Tongue (tissue), 1 donor: ENCODE measurements at regions not wholly inside any gene's neighbourhood (a gene's known extent, or its start where the extent isn't known, plus 50 kb on each side); places are given as distances from the start of the nearest gene placed in this dataset.
"Not testable (repeated sequence)": the region's sequence is repeated elsewhere in the genome, so short reads cannot be mapped to it uniquely, and the experiment has no call there.

ENCODE experiments used
- DNase-seq: peaks from one replicate; pipeline ENCODE4 v3.0.0-alpha.2; 2015

- DNase-seq, result no peak
Measured at GRCh38 chrX:34716302-34716701, 59.2 kb upstream of the TMEM47 start.

DNA sequence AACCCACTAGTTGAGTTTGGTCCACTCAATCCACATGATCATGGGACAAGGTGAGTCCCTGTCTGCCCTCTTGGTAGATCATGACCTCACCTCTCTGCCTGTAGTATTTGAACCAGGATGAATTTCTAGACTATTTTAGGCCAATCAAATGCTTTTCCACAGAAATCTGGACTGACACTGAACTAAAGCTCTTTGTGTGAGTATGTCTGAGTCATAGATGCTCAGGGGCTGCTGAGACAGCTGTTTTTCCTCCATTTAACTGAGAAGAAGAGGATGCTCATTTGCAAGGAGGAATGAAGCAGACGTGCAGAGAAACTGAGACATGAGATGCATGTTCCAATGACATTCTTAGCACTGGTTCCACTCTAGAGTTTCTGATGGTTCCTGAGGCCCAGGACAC, 77.3 kb upstream of the TMEM47 start:
- DNase-seq, result no peak

- no peak for DNase-seq
Measured at GRCh38 chrX:34744521-34744920, 87.4 kb upstream of the TMEM47 start.

DNA sequence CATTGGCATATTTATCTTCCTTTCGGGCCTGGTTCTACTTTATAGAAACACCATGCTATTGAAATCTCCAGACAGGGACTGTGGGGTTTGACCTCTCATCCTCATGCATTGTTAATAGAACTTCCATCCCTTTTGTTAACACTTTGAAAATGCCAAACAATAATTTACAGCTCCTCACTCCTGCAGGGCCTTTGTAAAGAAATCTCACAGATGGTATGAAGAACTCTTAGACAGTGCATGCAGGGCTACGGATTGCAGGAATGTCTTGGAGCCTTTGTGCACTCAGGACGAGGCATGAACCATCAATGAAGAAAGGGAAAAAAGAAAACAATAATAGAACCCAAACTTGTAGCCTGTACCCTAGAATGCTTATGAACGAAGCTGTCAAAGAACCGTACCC, 92.8 kb upstream of the TMEM47 start:
- DNase-seq, result no peak

- DNase-seq, result no peak
Measured at GRCh38 chrX:34764852-34765361, 107.8 kb upstream of the TMEM47 start.

GRCh38 chrX:34768290-34768689, 111.2 kb upstream of the TMEM47 start:
- DNase-seq, result no peak

- no peak for DNase-seq
Measured at GRCh38 chrX:34770511-34770910, 113.4 kb upstream of the TMEM47 start.

- DNase-seq, result no peak
Measured at GRCh38 chrX:34778916-34779315, 121.8 kb upstream of the TMEM47 start.

DNA sequence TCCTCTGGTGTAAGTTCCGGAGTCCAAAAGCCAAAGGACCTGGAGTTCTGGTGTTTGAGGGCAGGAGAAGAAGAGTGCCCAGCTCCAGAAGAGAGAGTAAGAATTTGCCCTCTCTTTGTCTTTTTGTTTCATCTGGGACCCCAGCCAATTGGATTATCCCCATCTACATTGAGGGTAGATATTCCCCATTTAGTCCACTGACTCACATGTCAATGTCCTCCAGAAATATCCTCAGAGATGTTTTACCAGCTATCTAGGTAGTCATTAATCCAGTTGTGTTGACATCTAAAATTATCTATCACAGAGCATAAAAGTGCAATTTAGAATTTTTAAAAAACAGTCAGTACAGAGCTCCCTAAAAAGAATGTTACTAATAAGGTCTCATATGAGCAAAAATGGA, 132.9 kb upstream of the TMEM47 start:
- no peak for DNase-seq

GRCh38 chrX:34805951-34806350, 136.6 kb upstream of the FAM47B start:
- DNase-seq, result no peak

GRCh38 chrX:34809096-34809495, 133.5 kb upstream of the FAM47B start:
- no peak for DNase-seq

DNA sequence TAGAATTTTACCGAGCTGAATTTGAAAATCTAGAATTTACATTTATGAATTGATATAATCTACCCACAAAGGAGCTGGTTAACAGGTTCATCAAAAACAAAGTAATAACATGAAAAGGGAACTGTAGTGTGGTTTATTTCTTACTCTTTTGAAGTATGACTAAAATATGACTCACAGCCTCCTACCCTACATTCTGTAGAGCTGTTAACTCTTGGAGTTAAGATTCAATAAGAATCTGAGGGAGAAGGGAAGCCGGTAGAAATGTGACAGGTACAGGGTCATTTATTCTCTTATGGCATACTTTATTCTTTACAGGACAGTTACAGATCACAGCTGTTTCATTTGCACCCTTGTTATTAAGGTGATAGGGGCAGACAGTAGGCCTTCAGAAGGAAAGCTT, 132.2 kb upstream of the FAM47B start:
- no peak for DNase-seq

GRCh38 chrX:34810916-34811315, 131.7 kb upstream of the FAM47B start:
- DNase-seq, result peak; percentile 65

DNA sequence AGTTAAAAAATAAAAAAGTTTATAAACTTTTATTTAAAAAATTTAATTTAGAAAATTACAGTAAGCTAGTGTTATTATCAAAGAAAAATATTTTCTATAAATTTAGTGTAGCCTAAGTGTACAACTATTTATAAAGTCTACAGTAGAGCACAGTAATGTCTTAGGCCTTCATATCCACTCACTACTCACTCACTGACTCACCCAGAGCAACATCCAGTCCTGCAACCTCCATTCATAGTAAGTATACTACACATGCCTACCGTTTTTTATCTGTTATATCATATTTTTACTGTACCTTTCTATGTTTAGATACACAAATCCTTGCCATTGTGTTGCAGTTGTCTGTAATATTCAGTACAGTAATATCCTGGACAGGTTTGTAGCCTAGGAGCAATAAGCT, 129.0 kb upstream of the FAM47B start:
- no peak for DNase-seq

DNA sequence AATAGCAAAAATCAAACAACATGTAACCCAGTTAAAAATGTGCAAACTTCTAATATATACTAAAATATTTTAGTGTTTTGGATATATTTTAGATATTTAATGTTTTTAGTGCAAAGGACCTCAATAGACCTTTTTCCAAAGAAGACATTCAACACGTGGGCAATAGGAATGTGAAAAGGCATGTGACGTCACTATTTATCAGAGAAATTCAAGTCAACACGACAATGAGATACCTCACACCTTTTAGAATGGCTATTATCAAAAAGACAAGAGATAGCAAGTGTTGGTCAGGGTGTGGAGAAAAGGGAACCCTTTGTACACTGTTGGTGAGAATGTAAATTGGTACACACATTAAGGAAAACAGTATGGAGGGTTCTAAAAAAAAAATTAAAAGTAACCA, 115.6 kb upstream of the FAM47B start:
- no peak for DNase-seq

GRCh38 chrX:34839451-34839850, 103.1 kb upstream of the FAM47B start:
- no peak for DNase-seq

- DNase-seq, result not testable (repeated sequence)
Measured at GRCh38 chrX:34841205-34841604, 101.4 kb upstream of the FAM47B start.

DNA sequence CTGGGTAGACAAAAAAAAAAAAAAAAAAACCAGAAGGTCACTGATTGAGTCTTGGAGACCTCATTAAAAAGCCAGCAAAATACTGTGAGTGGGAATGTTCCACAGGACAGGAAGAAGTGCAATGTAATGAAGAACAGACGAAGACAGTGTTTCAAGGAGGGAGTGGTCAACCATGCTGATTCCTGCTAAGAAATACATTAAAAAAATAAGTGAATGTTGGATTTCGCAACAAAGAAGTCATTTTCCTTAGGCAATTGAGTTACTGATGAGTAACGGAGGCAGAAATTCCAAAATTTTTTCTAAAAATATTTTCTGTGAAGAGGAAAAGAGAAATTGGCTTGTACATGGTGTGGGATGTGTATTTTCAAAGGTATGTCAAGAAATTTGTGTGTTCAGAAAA, 94.3 kb upstream of the FAM47B start:
- no peak for DNase-seq

DNA sequence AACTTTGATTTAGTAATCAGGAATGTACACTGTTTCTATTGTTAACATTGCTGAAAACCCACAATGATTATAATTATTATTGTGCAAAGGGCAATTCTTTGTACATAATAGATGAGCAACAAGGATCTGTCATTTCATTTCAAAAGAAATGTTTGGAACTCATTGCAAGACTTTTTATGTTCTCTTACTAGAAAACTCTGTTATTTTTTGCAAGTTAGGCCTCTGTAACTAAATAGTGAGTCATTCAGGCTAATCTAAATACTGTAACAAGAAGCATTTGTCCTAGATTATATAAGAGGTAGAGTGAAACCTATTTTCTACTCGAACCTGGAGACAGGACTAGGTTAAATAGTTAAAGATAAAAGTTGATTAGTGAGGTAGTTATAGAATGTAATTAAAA, 93.2 kb upstream of the FAM47B start:
- no peak for DNase-seq

DNA sequence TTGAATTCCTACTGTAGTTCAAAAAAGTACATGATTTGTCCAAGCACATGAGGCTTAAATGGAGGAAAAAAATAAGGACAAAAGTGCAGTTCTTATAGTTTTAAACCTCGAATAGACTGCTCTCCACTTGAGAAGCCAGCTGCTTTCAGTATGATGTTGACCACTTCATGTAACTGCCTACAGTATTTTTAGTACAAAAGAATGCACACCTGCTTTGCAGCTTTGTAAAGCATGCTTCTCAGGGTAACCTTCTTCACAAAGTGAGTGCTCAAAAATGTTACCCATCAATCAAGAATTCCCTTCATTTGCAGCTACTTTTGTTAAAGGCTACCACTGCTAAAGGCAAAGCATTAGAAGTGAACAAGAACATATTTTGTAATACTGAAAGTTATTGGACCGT, 83.4 kb upstream of the FAM47B start:
- peak; percentile 28 for DNase-seq

DNA sequence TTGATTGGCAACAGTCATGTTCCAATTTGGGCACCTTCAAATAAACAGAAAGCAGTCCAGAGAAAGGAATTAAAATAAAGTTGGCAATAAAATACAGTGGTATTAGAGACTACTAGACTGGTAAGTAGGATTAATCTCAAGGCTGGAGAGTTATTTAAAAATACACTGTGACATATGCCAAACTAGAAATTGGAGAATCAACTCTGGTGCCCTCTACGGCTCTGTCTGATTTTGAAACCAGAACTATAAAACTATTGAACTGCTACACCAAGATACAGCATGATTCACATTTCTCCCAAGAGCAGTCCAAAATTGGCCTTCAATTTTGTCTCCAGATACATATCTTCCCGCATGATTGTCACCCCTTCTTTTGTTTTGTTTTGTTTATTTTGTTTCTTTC, 78.7 kb upstream of the FAM47B start:
- peak; percentile 41 for DNase-seq

DNA sequence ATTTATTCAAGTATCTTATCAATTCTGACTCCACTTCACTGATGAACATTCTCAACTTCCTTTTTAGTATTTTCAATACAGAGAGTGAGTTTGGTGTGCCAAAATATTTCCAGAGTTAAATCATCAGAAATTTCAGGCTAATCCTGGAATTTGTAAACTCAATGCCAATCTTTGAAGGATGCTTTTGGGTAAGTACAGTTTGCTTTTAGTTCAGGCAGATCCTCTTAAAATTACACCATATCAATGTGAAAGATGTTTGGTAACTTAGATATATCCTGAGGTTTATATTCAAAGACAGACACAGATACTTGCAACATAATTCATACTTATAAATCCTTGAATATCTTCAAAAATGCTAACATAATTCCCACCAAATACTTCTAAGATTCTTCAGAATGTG, 76.0 kb upstream of the FAM47B start:
- DNase-seq, result no peak

GRCh38 chrX:34868633-34869032, 74.0 kb upstream of the FAM47B start:
- no peak for DNase-seq

- no peak for DNase-seq
Measured at GRCh38 chrX:34873500-34874225, 68.9 kb upstream of the FAM47B start.

DNA sequence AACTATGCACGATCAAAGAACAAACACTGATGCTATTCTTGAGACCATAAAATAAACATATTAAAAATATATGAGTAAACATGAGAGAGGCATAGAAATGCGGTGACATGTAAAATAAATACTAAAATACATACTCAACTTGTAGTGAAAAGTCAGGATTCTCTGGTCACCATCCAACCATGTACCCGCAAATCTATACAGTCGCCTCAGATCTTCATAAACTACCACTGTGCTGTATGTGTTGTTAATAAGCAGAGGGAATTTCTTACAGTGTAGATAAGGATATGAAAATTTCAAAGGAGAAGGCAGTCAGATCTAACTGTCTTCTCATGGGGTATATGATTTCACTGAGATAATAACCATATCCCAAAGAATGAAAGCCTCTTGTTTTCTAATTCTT, 67.8 kb upstream of the FAM47B start:
- DNase-seq, result no peak
